K562 (cell line): ENCODE measurements at regions not wholly inside any gene's neighbourhood (a gene's known extent, or its start where the extent isn't known, plus 50 kb on each side); places are given as distances from the start of the nearest gene placed in this dataset.

Source experiments
- ATAC-seq: fragments of 200-7000 bp; cut with Tn5 transposase; 3 replicates; pipeline ENCODE4 v1.9.1; 2020; ENCODE audit warnings: moderate library complexity
- BruUV-seq: library from RNA; stranded (reverse); fragments of 400-500 nt; replicated peaks from 2 replicates; lab custom pipeline; 2021; lab: Mats Ljungman, UMichigan
- CTCF ChIA-PET: fragments of 300-600 bp; formaldehyde crosslinking; extraction: SDS; loops from one replicate; lab custom pipeline; 2021; ENCODE audit warnings: low intra/inter-chr PET ratio; lab: Yijun Ruan, JAX
- POLR2A ChIA-PET: fragments of 300-600, 350-650 bp; sonication (Branson Sonifier 250); formaldehyde crosslinking; extraction: SDS; loops from one replicate; lab custom pipeline; 2021; ENCODE audit warnings: antibody characterized with exemption, inconsistent platforms; lab: Yijun Ruan, JAX
- DNase-seq, 4 experiments: peaks; one replicate each; pipeline versions ENCODE4 v3.0.0 to v3.0.0-alpha.2; 2011 to 2018; ENCODE audit warnings: low spot score in 3 of 4, mixed read lengths in 3 of 4; ENCODE audit errors: extremely low read depth in 1 of 4
- FAIRE-seq: peaks from 2 replicates; lab custom pipeline; 2011; peaks lifted over from hg19 to GRCh38; lab: Jason Lieb, UNC
- H2AFZ ChIP-seq: 2 replicates; pipeline ENCODE4 v1.6.0; 2011; ENCODE audit warnings: low read depth, low read length, control low read depth, inconsistent platforms
- H3K27ac ChIP-seq: fragments of 200-600 bp; 3 replicates; pipeline ENCODE4 v1.8.0; 2011; ENCODE audit warnings: low read depth, mild to moderate bottlenecking, control low read depth, inconsistent platforms, low read length, moderate library complexity, mixed read lengths; ENCODE audit errors: extremely low read depth
- H3K27me3 ChIP-seq, 2 experiments: fragments of 300-600 bp in 1 of 2; 2 replicates in 1 of 2; 3 replicates in 1 of 2; pipeline versions ENCODE4 v1.6.0 to v1.8.0; 2011; ENCODE audit warnings: inconsistent platforms in 2 of 2, low read length in 2 of 2, mild to moderate bottlenecking in 1 of 2, mixed read lengths in 1 of 2, moderate library complexity in 1 of 2; ENCODE audit not compliant: control insufficient read depth in 2 of 2, insufficient read depth in 2 of 2
- H3K36me3 ChIP-seq: fragments of 300-600 bp; 3 replicates; pipeline ENCODE4 v1.8.0; 2011; ENCODE audit warnings: mild to moderate bottlenecking, low read length, inconsistent platforms; ENCODE audit not compliant: control insufficient read depth, insufficient read depth
- H3K4me1 ChIP-seq, 2 experiments: fragments of 200-600 bp in 1 of 2; replicated peaks in 1 of 2; 2 replicates in 1 of 2; 3 replicates in 1 of 2; pipeline versions ENCODE4 v1.5.1 to v1.8.0; 2011; ENCODE audit warnings: inconsistent platforms in 2 of 2, low read length in 2 of 2, mild to moderate bottlenecking in 1 of 2, mixed read lengths in 1 of 2, moderate library complexity in 1 of 2; ENCODE audit not compliant: control insufficient read depth in 2 of 2, insufficient read depth in 2 of 2
- H3K4me2 ChIP-seq: 2 replicates; pipeline ENCODE4 v1.6.1; 2011; ENCODE audit warnings: low read length, control low read depth, inconsistent platforms, mixed read lengths; ENCODE audit not compliant: insufficient read depth
- H3K4me3 ChIP-seq: fragments of 200-600 bp; sonication (generic), shearing (Covaris generic); 2 replicates; pipeline ENCODE4 v1.5.1; 2016; ENCODE audit warnings: control low read depth, inconsistent platforms
- H3K79me2 ChIP-seq: fragments of 200-600 bp; 3 replicates; pipeline ENCODE4 v1.8.0; 2011; ENCODE audit warnings: low read length, inconsistent platforms; ENCODE audit not compliant: control insufficient read depth, insufficient read depth
- H3K9ac ChIP-seq, 2 experiments: 2 replicates each; pipeline versions ENCODE4 v1.6.0 to v1.6.1; 2011; ENCODE audit warnings: low read depth in 2 of 2, low read length in 2 of 2, control low read depth in 1 of 2, inconsistent platforms in 1 of 2, mild to moderate bottlenecking in 1 of 2, mixed read lengths in 1 of 2; ENCODE audit not compliant: insufficient read depth in 1 of 2
- H3K9me1 ChIP-seq: one replicate; pipeline ENCODE4 v1.6.0; 2011; ENCODE audit warnings: inconsistent platforms, mild to moderate bottlenecking, low read length, moderate library complexity; ENCODE audit not compliant: control insufficient read depth, insufficient read depth
- H3K9me3 ChIP-seq: replicated peaks from 2 replicates; pipeline ENCODE4 v1.5.1; 2011; ENCODE audit warnings: low read depth, low read length, inconsistent platforms; ENCODE audit not compliant: control insufficient read depth, insufficient read depth
- H4K20me1 ChIP-seq: replicated peaks from 2 replicates; pipeline ENCODE4 v1.6.1; 2011; ENCODE audit warnings: low read length, inconsistent platforms, mixed read lengths; ENCODE audit not compliant: control insufficient read depth, insufficient read depth
- CREB3 ChIP-seq: fragments of 450-650 bp; conservative IDR thresholded peaks from 2 replicates; pipeline ENCODE4 v1.6.1; 2016; ENCODE audit warnings: missing genetic modification characterization, low read depth, mild to moderate bottlenecking, missing compliant biosample characterization, moderate library complexity
- ELK3 ChIP-seq: fragments of 450-650 bp; formaldehyde crosslinking; IDR thresholded peaks from 2 replicates; pipeline ENCODE4 v1.4.0; 2020; ENCODE audit warnings: mild to moderate bottlenecking
- GABPA ChIP-seq: fragments of 200-800 bp; sonication (Bioruptor generic); conservative IDR thresholded peaks from 2 replicates; pipeline ENCODE4 v1.6.1; 2016; ENCODE audit warnings: low read depth, missing genetic modification characterization, missing compliant biosample characterization
- NFXL1 ChIP-seq: fragments of 450-650 bp; formaldehyde crosslinking; IDR thresholded peaks from 2 replicates; pipeline ENCODE4 v1.4.0; 2021; ENCODE audit warnings: mild to moderate bottlenecking
- PREB ChIP-seq: sonication (generic); formaldehyde crosslinking; IDR thresholded peaks from 2 replicates; pipeline ENCODE4 v1.8.1; 2023; ENCODE audit warnings: mild to moderate bottlenecking, missing genetic modification reagents
- SMC3 ChIP-seq: conservative IDR thresholded peaks from 2 replicates; pipeline ENCODE4 v1.6.1; 2011; ENCODE audit warnings: low read depth, low read length, improper control_type of control experiment; ENCODE audit not compliant: insufficient read depth
- TEAD4 ChIP-seq, 2 experiments: sonication (generic) in 1 of 2; formaldehyde crosslinking in 1 of 2; IDR thresholded peaks; 2 replicates each; pipeline versions ENCODE4 v1.6.1 to v1.8.0; 2012 to 2022; ENCODE audit warnings: borderline replicate concordance in 1 of 2, inconsistent platforms in 1 of 2, low read length in 1 of 2, mild to moderate bottlenecking in 1 of 2, missing genetic modification reagents in 1 of 2
- WGBS: fragments of 100-300 bp; shearing (Covaris generic); methylation state at CpG from one replicate; pipeline ENCODE4 v1.1.6; 2016; ENCODE audit warnings: low coverage, mixed read lengths; ENCODE audit not compliant: insufficient coverage; ENCODE audit errors: missing lambda C conversion rate; 5-methylcytosine and 5-hydroxymethylcytosine counted together
- in situ Hi-C: fragments of 300-500 bp; cut with MboI; formaldehyde crosslinking; loops from 4 replicates; pipeline ENCODE4 v1.15.0; 2018; ENCODE audit warnings: inconsistent platforms, mixed read lengths
- intact Hi-C: fragments of 100-400 bp; cut with micrococcal nuclease; formaldehyde crosslinking; loops from 2 replicates; pipeline ENCODE4 v1.14.2; 2022

- POLR2A ChIA-PET: interaction anchor here (0.6 kb wide), 1 partner anchor 9 kb away, joined by 4 read pairs; no protein-coding TSS in a partner anchor
- intact Hi-C loops: no loop called here
- no peaks in the 10 kb centered on the region; a peak in 1 of 5 replicates for H3K4me1 ChIP-seq
- no peaks in the 10 kb centered on the region for H4K20me1 ChIP-seq
- 2% methylated on average over 5 of the region's 5 CpGs for WGBS
- no TSS peak for BruUV-seq
- CTCF ChIA-PET: no interaction called here
- no peak overlapping the region for H3K4me3 ChIP-seq
- ATAC-seq: no peak
- H3K36me3 ChIP-seq: no peaks in the 10 kb centered on the region
- no peaks in the 10 kb centered on the region for H3K79me2 ChIP-seq
- H3K9me1 ChIP-seq: no peaks in the 10 kb centered on the region
- no peak for DNase-seq
- no peak overlapping the region for H3K4me2 ChIP-seq
- TF ChIP-seq GABPA (tag): peak; percentile 33; the same call in 1 of the 2 replicates
- no peak for TF ChIP-seq SMC3
- no peak for TF ChIP-seq PREB
- no peak for TF ChIP-seq ELK3
- no peak for TF ChIP-seq NFXL1 (CRISPR knock-in tag)
- no peak for TF ChIP-seq TEAD4 (IDR thresholded peaks at IDR 0.05; ENCODE audit: low read length)
- no peak for TF ChIP-seq TEAD4 (CRISPR knock-in tag; IDR thresholded peaks at IDR 0.05; ENCODE audit: borderline replicate concordance)
- TF ChIP-seq CREB3 (tag): no peak
- H3K27me3 ChIP-seq: no peaks in the 10 kb centered on the region
- H2AFZ ChIP-seq: no peak overlapping the region
- in situ Hi-C loops: no loop called here
- no peak overlapping the region for H3K27ac ChIP-seq
- H3K9me3 ChIP-seq: no peaks in the 10 kb centered on the region
- H3K9ac ChIP-seq: no peak overlapping the region
- FAIRE-seq: no peak
Observed at GRCh38 chr4:127250577-127250976, 382.2 kb upstream of the INTU start.
